Activated naive CD4-positive, alpha-beta T cell treated with anti-CD3 and anti-CD28 coated beads, Interleukin-2, amount 50 U/mL, for 24 hours (primary cell): ENCODE measurements at regions not wholly inside any gene's neighbourhood (a gene's known extent, or its start where the extent isn't known, plus 50 kb on each side); places are given as distances from the start of the nearest gene placed in this dataset.
A peak's percentile ranks its signal among the peaks of the same experiment; 100 is the strongest.

Experiments
- H3K27ac Mint-ChIP-seq: one replicate; pipeline ENCODE4 v1.8.0; 2021; ENCODE audit warnings: mild to moderate bottlenecking, mixed read lengths
- H3K27me3 Mint-ChIP-seq: one replicate; pipeline ENCODE4 v1.8.0; 2021; ENCODE audit warnings: mixed read lengths
- H3K36me3 Mint-ChIP-seq: one replicate; pipeline ENCODE4 v1.8.0; 2021; ENCODE audit warnings: mixed read lengths
- H3K4me1 Mint-ChIP-seq: one replicate; pipeline ENCODE4 v1.8.0; 2021; ENCODE audit warnings: mixed read lengths
- H3K4me3 Mint-ChIP-seq: one replicate; pipeline ENCODE4 v1.8.0; 2021; ENCODE audit warnings: mild to moderate bottlenecking, mixed read lengths
- H3K9me3 Mint-ChIP-seq: one replicate; pipeline ENCODE4 v1.8.0; 2021; ENCODE audit warnings: mixed read lengths

DNA sequence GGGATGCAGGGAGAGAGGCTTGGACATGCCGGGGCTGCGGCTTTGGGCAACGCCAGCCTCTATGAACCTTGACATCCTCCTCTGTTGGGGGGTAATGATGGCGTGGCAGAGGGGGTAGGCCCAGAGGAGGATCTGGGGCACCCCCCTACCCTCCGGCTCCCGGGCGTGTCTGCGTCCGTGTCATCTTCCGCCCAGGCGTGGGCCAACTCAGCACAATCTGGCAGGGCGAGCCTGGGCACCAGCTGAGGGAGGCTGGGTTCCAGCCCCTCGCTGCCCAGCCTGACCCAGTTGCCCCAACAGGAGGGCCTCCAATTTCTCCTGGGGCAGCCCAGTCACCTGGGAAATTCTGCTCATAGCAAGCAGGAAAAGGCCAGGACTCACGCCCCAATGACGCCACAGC, 62.9 kb upstream of the IL17B start:
- H3K27me3 Mint-ChIP-seq = no peaks in the 10 kb centered on the region
- H3K36me3 Mint-ChIP-seq = no peaks in the 10 kb centered on the region
- peaks cover 12% of the 10 kb centered on the region for H3K4me1 Mint-ChIP-seq
- H3K9me3 Mint-ChIP-seq = no peaks in the 10 kb centered on the region
- H3K27ac Mint-ChIP-seq = no peak overlapping the region
- no peak overlapping the region for H3K4me3 Mint-ChIP-seq

DNA sequence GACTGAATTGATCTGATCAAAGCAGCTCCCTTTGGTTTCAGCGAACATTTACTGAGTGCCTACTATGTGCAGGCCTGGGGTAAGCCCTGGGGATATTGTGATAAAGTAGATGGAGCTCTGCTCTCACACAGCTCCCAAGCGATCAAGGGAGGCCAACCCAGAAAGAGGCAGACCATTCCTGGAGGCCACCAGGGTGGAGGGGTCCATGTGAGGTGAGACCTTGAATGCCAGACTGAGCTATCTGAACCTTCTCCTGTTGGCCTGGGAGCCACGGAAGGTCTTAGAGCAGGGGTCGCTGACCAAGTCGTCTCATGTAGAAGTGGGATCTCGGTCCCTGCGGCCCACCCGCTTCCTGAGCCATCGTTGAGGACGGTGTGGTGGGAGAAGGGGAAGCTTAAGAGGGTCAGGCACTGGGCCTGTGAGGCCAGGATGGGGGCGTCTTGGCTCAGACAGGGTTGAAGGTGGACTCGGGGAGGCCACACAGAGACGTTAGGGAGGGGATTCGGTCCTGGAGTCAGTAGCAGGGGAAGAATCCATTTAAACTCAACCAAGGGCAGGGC, 62.2 kb upstream of the IL17B start:
- Mint-ChIP-seq H3K4me1 (peaks cover 12% of the 10 kb centered on the region), H3K36me3 (no peaks in the 10 kb centered on the region), H3K27ac (no peak overlapping the region), H3K27me3 (no peaks in the 10 kb centered on the region), H3K4me3 (no peak overlapping the region), H3K9me3 (no peaks in the 10 kb centered on the region)

DNA sequence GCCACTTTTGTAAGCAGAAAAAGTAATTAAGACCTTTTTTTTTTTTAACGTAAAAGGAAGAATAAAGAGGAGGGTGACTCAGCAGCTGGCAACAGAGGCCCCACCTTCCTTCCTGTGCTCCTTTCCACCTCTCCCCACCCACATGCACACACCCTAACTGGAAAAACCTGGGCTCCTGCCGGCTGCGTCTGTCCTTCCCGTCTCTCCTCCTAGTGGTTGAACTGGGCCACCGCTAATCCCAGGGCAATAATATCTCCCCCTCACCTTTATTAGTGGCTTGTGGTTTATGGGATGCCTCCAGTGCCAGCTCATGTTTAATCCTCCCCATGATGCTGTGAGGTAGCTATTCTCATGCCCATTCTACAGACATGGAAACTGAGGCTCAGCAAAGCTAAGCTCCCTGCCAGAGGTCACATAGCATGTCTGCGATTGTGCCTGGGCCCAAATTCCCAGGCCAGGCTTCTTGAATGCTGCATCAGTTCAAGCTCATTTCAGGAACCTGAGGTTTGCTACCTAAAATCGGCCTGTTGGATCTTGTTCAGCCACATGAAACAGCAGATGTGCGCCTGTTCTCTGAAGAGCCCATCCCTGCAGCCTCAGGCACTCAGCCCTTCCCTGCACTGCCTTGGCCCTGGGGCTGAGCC, 60.9 kb upstream of the IL17B start:
- Mint-ChIP-seq H3K27ac (peak overlapping the region; percentile 43), H3K4me3 (no peak overlapping the region), H3K4me1 (peaks cover 12% of the 10 kb centered on the region), H3K36me3 (no peaks in the 10 kb centered on the region), H3K9me3 (no peaks in the 10 kb centered on the region), H3K27me3 (no peaks in the 10 kb centered on the region)

DNA sequence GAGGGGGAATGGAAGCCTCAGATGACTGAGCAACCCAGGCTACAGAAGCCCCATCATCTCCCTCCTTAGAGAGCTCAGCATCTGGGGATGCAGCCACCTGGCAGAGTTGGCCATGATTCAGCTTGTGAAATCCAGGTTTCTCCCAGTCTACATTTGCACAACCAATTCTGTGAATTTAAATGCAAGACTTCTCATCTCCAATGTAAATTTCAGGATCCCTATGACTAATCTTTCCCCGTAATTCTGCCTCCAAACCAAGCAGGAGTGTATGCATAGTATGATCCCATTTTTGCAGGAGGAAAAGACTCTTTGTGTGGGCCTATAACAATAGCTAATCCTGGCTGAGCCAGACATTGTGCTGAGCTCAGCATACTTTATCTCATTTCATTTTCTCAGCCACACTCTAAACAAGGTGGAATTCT, 59.6 kb upstream of the IL17B start:
- no peak overlapping the region for H3K27ac Mint-ChIP-seq
- H3K9me3 Mint-ChIP-seq = no peaks in the 10 kb centered on the region
- no peaks in the 10 kb centered on the region for H3K36me3 Mint-ChIP-seq
- peaks cover 12% of the 10 kb centered on the region for H3K4me1 Mint-ChIP-seq
- no peaks in the 10 kb centered on the region for H3K27me3 Mint-ChIP-seq
- H3K4me3 Mint-ChIP-seq = no peak overlapping the region

DNA sequence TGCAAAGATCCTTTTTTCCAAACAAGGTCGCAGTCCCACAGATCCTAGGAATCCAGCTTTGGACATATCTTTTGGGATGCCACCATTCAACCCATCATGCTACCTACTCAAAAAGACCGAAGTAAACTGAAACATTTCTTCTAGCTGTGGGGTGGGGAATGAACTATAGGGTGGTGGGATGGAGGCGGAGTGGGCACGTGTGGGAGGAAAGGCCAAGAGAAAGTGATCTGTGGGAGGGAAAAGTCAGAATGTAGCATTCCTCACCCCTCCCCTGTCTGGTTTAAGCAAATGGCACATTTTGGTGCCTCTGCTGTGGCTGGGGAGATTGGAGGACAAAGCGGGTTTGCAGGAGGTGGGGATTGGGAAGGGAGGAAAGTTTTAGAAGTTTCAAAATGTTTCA, 59.2 kb upstream of the IL17B start:
- H3K4me1 Mint-ChIP-seq = peaks cover 12% of the 10 kb centered on the region
- no peak overlapping the region for H3K27ac Mint-ChIP-seq
- H3K9me3 Mint-ChIP-seq = no peaks in the 10 kb centered on the region
- no peaks in the 10 kb centered on the region for H3K27me3 Mint-ChIP-seq
- H3K36me3 Mint-ChIP-seq = no peaks in the 10 kb centered on the region
- H3K4me3 Mint-ChIP-seq = no peak overlapping the region

DNA sequence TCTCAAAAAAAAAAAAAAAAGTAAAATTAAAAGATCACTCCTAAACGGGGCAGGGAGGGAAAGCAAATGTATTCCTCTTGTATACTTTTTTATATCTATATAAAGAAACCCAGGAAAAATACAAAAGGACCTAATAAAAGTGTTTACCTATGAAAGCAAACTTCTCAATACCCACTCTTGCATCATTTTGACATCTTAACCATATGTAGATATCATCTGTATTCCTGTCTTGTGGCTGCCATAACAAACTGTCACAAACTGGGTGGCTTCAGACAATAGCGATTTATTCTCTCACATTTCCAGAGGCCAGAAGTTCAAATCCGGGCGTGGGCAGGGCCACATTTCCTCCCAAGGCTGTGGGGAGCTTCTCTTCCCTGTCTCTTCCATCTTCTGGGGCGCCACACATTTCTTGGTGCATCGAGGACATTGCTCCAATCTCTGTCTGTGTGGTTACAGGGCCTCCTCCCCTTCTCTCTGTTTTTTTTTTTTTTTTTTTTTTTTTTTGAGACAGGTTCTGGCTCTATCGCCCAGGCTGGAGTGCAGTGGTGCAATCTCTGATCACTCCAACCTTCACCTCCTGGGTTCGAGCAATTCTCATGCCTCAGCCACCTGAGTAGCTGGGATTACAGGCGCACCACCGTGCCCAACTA, 58.4 kb upstream of the IL17B start:
- H3K4me3 Mint-ChIP-seq = no peak overlapping the region
- no peaks in the 10 kb centered on the region for H3K36me3 Mint-ChIP-seq
- H3K27ac Mint-ChIP-seq = no peak overlapping the region
- no peaks in the 10 kb centered on the region for H3K9me3 Mint-ChIP-seq
- H3K4me1 Mint-ChIP-seq = peaks cover 12% of the 10 kb centered on the region
- H3K27me3 Mint-ChIP-seq = no peaks in the 10 kb centered on the region

DNA sequence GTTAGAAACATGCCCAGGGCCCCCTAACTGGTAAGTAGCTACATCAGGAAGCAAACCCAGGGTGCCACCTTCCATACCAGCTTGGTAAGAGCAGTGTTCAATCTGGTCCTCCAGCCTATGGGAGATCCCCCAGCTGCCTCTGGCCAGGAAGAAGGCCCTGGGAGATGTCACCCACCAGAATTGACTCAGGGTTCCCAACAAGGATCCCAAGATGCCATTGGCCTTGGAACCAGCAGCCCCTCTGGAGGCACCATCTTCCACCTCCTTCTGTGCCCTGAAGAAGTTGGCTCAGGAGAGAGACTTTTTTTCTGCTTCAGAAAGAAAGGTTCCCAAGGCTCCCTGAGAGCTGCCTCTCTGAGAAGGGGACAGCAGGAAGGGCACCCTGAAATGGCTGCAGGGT, 56.6 kb upstream of the IL17B start:
- Mint-ChIP-seq H3K36me3 (no peaks in the 10 kb centered on the region), H3K27ac (no peak overlapping the region), H3K9me3 (no peaks in the 10 kb centered on the region), H3K27me3 (no peaks in the 10 kb centered on the region), H3K4me1 (peaks cover 8% of the 10 kb centered on the region), H3K4me3 (no peak overlapping the region)

DNA sequence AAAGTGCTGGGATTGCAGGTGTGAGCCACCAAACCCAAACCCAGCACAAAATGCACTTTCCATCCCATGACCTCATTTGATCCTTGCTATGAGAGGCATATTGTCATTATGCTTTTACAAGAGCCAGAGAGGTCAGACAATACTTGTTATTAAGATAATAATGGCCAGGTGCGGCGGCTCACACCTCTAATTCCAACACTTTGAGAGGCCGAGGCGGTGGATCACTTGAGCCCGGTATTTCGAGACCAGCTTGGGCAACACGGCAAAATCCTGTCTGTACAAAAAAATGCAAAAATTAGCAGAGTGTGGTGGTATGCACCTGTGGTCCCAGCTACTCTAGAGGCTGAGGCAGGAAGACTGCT, 55.9 kb upstream of the IL17B start:
- Mint-ChIP-seq H3K9me3 (no peaks in the 10 kb centered on the region), H3K4me1 (peaks cover 5% of the 10 kb centered on the region), H3K27ac (no peak overlapping the region), H3K27me3 (no peaks in the 10 kb centered on the region), H3K4me3 (no peak overlapping the region), H3K36me3 (no peaks in the 10 kb centered on the region)

DNA sequence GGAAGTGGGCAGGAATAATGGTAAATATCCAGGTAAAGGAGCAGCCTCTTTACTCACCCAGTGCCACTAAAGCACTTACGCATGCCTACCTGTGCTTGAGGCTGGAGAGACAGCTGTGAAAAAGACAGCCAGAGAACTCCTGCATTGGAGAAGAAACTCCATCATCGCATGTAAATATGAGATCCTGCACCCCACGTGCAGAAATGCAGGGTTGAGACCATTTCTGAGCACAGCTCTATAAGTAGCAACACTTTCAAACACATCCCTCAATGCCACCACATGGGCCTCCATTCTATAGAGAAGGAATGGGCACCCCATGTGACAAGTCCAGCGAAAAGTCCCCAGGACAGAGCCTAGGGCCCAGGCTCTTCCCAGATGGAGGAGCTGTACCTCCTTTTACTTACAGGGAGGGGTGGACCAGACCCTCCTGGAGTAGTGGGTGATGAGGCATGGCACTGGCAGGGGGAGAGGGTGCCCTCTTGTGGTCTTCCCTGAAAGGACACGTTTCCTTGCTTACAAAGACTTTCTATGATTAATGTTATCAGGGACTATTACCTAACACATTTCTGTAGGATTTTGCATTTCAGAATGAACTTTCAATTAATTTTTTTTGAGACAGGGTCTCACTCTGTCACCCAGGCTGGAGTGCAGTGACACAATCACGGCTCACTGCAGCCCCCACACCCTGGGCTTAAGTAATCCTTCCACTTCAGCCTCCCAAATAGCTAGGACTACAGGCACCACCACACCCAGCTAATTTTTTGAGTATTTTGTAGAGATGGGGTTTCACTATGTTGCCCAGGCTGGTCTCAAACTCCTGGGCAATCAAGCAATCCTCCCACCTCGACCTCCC, 55.3 kb upstream of the IL17B start:
- Mint-ChIP-seq H3K4me3 (no peak overlapping the region), H3K9me3 (no peaks in the 10 kb centered on the region), H3K27ac (no peak overlapping the region), H3K36me3 (no peaks in the 10 kb centered on the region), H3K27me3 (no peaks in the 10 kb centered on the region), H3K4me1 (no peaks in the 10 kb centered on the region)

DNA sequence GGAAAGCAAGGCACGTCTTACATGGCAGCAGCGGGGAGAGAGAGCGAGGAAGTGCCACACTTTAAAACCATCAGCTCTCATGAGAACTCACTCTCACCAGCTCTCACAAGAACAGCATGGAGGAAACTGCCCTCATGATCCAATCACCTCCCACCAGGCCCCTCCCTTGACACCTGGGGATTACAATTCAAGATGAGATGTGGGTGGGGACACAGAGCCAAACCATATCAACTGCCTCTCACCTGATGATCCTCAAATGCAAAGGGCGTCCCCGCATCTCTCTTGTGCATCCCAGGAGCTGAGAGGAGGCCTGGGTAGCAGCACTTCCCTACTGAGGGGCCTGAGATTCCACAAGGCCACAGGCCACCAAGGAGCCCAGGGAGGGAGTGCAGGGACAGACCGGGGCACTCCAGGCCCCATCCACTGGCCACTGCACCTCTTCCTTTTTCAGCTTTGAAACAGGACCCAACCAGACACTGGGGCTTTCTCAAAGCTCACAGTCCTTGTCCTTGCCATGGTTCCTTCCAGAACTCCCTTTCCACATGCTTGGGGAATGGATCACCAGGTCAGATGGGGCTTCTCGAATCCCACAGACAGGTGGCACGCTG, 54.5 kb upstream of the IL17B start:
- H3K27me3 Mint-ChIP-seq = no peaks in the 10 kb centered on the region
- H3K9me3 Mint-ChIP-seq = no peaks in the 10 kb centered on the region
- H3K27ac Mint-ChIP-seq = no peak overlapping the region
- H3K36me3 Mint-ChIP-seq = no peaks in the 10 kb centered on the region
- H3K4me3 Mint-ChIP-seq = no peak overlapping the region
- no peaks in the 10 kb centered on the region for H3K4me1 Mint-ChIP-seq

DNA sequence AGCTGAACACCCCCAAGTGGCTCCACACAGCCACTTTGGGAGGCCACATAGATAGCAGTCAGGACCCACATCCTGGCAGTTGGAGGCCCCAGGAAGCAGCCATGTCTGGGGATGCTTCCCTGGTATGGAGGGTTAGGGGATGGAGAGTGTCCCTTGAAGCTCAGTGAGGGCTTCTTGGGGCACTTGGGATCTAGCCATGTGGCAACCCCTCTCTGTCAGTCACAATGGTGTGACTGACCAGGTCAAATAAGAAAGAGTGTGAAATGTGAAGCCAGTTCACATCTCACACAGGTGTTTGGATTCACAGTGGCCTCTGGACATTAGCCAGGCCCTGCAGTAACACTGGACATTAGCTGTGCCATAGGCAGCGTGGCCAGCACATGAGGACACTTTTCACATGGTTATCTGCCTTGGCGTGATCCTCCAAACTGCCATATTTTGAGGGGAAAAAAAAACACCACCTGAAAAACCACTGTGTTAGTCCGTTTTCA, 53.9 kb upstream of the IL17B start:
- H3K4me3 Mint-ChIP-seq = no peak overlapping the region
- H3K9me3 Mint-ChIP-seq = no peaks in the 10 kb centered on the region
- no peak overlapping the region for H3K27ac Mint-ChIP-seq
- no peaks in the 10 kb centered on the region for H3K36me3 Mint-ChIP-seq
- H3K27me3 Mint-ChIP-seq = no peaks in the 10 kb centered on the region
- H3K4me1 Mint-ChIP-seq = no peaks in the 10 kb centered on the region

DNA sequence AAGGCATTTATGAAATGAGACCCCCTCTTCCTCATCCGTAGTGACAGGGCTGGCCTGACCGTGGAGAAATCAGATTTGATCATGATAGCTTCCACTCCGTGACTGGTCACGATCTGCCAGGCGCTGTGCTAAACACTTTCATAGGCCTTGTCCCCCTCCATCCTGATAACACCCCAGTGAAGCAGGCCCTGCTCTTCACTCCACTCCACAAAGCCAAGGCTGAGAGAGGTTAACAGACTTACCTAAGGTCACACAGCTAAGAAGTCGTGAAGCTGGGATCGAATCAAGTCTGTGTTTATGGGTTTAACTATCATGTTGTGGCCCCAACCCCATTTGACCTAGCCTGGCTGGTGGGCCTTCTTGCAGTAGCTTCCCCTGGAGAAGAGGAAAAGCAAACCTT, 53.3 kb upstream of the IL17B start:
- no peaks in the 10 kb centered on the region for H3K4me1 Mint-ChIP-seq
- no peaks in the 10 kb centered on the region for H3K36me3 Mint-ChIP-seq
- H3K27me3 Mint-ChIP-seq = no peaks in the 10 kb centered on the region
- no peaks in the 10 kb centered on the region for H3K9me3 Mint-ChIP-seq
- no peak overlapping the region for H3K27ac Mint-ChIP-seq
- H3K4me3 Mint-ChIP-seq = no peak overlapping the region

DNA sequence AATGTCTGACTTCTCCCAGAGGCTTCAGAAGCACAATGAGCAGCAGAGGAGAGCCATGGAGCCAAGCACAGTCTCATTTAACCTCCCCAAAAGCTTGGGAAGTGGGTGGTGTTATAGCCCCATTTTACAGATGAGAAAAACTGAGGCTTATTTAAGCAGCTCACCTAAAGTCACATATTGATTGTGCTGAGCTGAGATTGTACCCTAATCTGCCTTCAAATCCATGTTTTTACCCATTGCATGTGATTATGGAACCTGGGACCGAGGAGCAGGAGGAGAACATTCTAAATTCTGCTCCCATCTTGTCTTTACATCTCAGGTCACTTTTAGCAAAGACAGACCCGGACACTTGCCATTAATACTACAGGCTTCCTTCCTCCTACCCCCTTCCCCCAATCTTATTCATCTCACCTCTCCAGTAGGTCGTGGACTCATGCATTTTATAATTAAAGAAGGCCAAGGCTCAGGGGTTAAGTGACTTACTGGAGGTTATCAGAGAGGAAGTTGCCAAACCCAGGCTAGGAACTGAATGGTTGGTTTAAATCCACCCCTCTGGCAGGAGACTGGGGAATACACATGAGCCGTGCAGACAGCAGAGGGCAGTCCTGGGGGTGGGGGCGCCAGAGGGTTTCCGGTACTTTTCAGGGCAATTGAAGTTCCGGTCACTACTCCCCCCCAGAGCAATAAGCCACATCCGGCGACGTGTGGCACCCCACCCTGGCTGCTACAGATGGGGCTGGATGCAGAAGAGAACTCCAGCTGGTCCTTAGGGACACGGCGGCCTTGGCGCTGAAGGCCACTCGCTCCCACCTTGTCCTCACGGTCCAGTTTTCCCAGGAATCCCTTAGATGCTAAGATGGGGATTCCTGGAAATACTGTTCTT, 51.0 kb upstream of the IL17B start:
- no peak overlapping the region for H3K27ac Mint-ChIP-seq
- no peaks in the 10 kb centered on the region for H3K9me3 Mint-ChIP-seq
- no peak overlapping the region for H3K4me3 Mint-ChIP-seq
- H3K36me3 Mint-ChIP-seq = no peaks in the 10 kb centered on the region
- H3K27me3 Mint-ChIP-seq = no peaks in the 10 kb centered on the region
- H3K4me1 Mint-ChIP-seq = no peaks in the 10 kb centered on the region
